A549 (cell line): ENCODE measurements at regions not wholly inside any gene's neighbourhood (a gene's known extent, or its start where the extent isn't known, plus 50 kb on each side); places are given as distances from the start of the nearest gene placed in this dataset.

Source experiments
- BHLHE40 ChIP-seq: IDR thresholded peaks from 2 replicates; pipeline ENCODE4 v1.6.1; 2012; ENCODE audit warnings: low read depth, low read length, inconsistent platforms
- CTCF ChIP-seq: fragments of >200 bp; sonication (Bioruptor Twin); formaldehyde crosslinking; IDR thresholded peaks from 3 replicates; pipeline ENCODE4 v1.5.1; 2016
- EP300 ChIP-seq, 2 experiments: fragments of >200 bp; sonication (Bioruptor Twin); formaldehyde crosslinking; IDR thresholded peaks; 2 replicates in 1 of 2; 3 replicates in 1 of 2; pipeline ENCODE4 v1.6.1; 2016 to 2017
- JUN ChIP-seq, 2 experiments: fragments of >200 bp; sonication (Bioruptor Twin); formaldehyde crosslinking; IDR thresholded peaks; 2 replicates in 1 of 2; 3 replicates in 1 of 2; pipeline ENCODE4 v1.6.1; 2016 to 2017
- MAX ChIP-seq: IDR thresholded peaks from 2 replicates; pipeline ENCODE4 v1.6.1; 2012
- PBX3 ChIP-seq: IDR thresholded peaks from 2 replicates; pipeline ENCODE4 v1.6.1; 2012
- POLR2A ChIP-seq: IDR thresholded peaks from 2 replicates; pipeline ENCODE4 v1.6.1; 2012; ENCODE audit warnings: mild to moderate bottlenecking, low read length
- RAD21 ChIP-seq, 2 experiments: fragments of >200 bp in 1 of 2; sonication (Bioruptor Twin) in 1 of 2; formaldehyde crosslinking in 1 of 2; IDR thresholded peaks in 1 of 2; conservative IDR thresholded peaks in 1 of 2; 2 replicates in 1 of 2; 3 replicates in 1 of 2; pipeline ENCODE4 v1.6.1; 2012 to 2018; ENCODE audit warnings: inconsistent platforms in 1 of 2
- RCOR1 ChIP-seq: fragments of 150-350 bp; IDR thresholded peaks from 2 replicates; pipeline ENCODE4 v1.6.1; 2014; ENCODE audit warnings: antibody characterized with exemption, low read length, low read depth
- REST ChIP-seq: fragments of 200-600 bp; sonication (generic); IDR thresholded peaks from 2 replicates; pipeline ENCODE4 v1.6.1; 2016; ENCODE audit warnings: antibody characterized with exemption, mild to moderate bottlenecking, moderate library complexity
- RFX5 ChIP-seq: fragments of 450-650 bp; IDR thresholded peaks from 2 replicates; pipeline ENCODE4 v1.7.1; 2014; ENCODE audit warnings: antibody characterized with exemption, mild to moderate bottlenecking, moderate library complexity

- TF ChIP-seq RAD21 (conservative IDR thresholded peaks at IDR 0.05 in 1 of 2, IDR thresholded peaks at IDR 0.05 in 1 of 2) = no peak
- no peak for TF ChIP-seq CTCF
- no peak for TF ChIP-seq PBX3
- TF ChIP-seq EP300 (IDR thresholded peaks at IDR 0.05) = no peak
- no peak for TF ChIP-seq JUN (IDR thresholded peaks at IDR 0.05)
- no peak for TF ChIP-seq RCOR1
- no peak for TF ChIP-seq POLR2A
- no peak for TF ChIP-seq MAX
- no peak for TF ChIP-seq RFX5
- TF ChIP-seq BHLHE40 = no peak
- TF ChIP-seq REST = no peak
These were observed 156.2 kb upstream of the LMCD1 start for GRCh38 chr3:8345398-8345797.
